Panc1 (cell line): ENCODE measurements at regions not wholly inside any gene's neighbourhood (a gene's known extent, or its start where the extent isn't known, plus 50 kb on each side); places are given as distances from the start of the nearest gene placed in this dataset.

Experiments
- ATAC-seq: fragments of 200-7000 bp; cut with Tn5 transposase; 2 replicates; pipeline ENCODE4 v1.9.1; 2020; ENCODE audit warnings: mild to moderate bottlenecking, moderate library complexity
- BruUV-seq: library from RNA; stranded (reverse); fragments of 400-500 nt; replicated peaks from 2 replicates; lab custom pipeline; 2021; lab: Mats Ljungman, UMichigan
- CTCF ChIA-PET: fragments of 300-600 bp; sonication (Branson Sonifier 250); formaldehyde crosslinking; loops from one replicate; lab custom pipeline; 2022; ENCODE audit warnings: antibody characterized with exemption; lab: Charles Lee
- POLR2A ChIA-PET: fragments of 300-600 bp; sonication (Branson Sonifier 250); formaldehyde crosslinking; loops from one replicate; lab custom pipeline; 2022; ENCODE audit warnings: antibody characterized with exemption; lab: Charles Lee
- DNase-seq: peaks from one replicate; pipeline ENCODE4 v3.0.0-alpha.2; 2010; ENCODE audit warnings: low read depth, low spot score
- H3K27ac ChIP-seq: 2 replicates; pipeline ENCODE4 v1.5.1; 2011; ENCODE audit warnings: mild to moderate bottlenecking, low read length, inconsistent platforms
- H3K27me3 ChIP-seq: fragments of 200-500 bp; sonication (Bioruptor generic); 2 replicates; pipeline ENCODE4 v1.6.0; 2014; ENCODE audit warnings: low read length, inconsistent platforms; ENCODE audit not compliant: control insufficient read depth, insufficient read depth
- H3K36me3 ChIP-seq: fragments of 200-500 bp; sonication (Bioruptor generic); 2 replicates; pipeline ENCODE4 v1.5.1; 2014; ENCODE audit warnings: inconsistent platforms, mild to moderate bottlenecking, low read length, moderate library complexity; ENCODE audit not compliant: control insufficient read depth, insufficient read depth
- H3K4me1 ChIP-seq: 2 replicates; pipeline ENCODE4 v1.5.1; 2011; ENCODE audit warnings: inconsistent platforms, mild to moderate bottlenecking, low read length, moderate library complexity; ENCODE audit not compliant: control insufficient read depth, insufficient read depth
- H3K4me3 ChIP-seq, 2 experiments: 2 replicates each; pipeline ENCODE4 v1.5.1; 2011 to 2012; ENCODE audit warnings: low read depth in 2 of 2, low read length in 2 of 2, mild to moderate bottlenecking in 2 of 2, inconsistent platforms in 1 of 2, moderate library complexity in 1 of 2
- H3K9me3 ChIP-seq: fragments of 200-500 bp; sonication (Bioruptor generic); 2 replicates; pipeline ENCODE4 v1.5.1; 2014; ENCODE audit warnings: low read depth, mild to moderate bottlenecking, inconsistent platforms, low read length, moderate library complexity; ENCODE audit not compliant: control insufficient read depth, insufficient read depth
- CTCF ChIP-seq: fragments of 450-650 bp; IDR thresholded peaks from 2 replicates; pipeline ENCODE4 v1.5.1; 2017; ENCODE audit warnings: mild to moderate bottlenecking
- POLR2AphosphoS5 ChIP-seq: IDR thresholded peaks from 2 replicates; pipeline ENCODE4 v1.6.1; 2012; ENCODE audit warnings: mild to moderate bottlenecking, low read depth, low read length, moderate library complexity
- REST ChIP-seq, 2 experiments: IDR thresholded peaks; 2 replicates each; pipeline ENCODE4 v1.6.1; 2011 to 2012; ENCODE audit warnings: low read depth in 2 of 2, control low read depth in 1 of 2, low read length in 1 of 2, mild to moderate bottlenecking in 1 of 2, moderate library complexity in 1 of 2; ENCODE audit not compliant: insufficient read depth in 1 of 2
- SIN3A ChIP-seq: IDR thresholded peaks from 2 replicates; pipeline ENCODE4 v1.6.1; 2012; ENCODE audit warnings: low read depth, mild to moderate bottlenecking, low read length, moderate library complexity, borderline replicate concordance; ENCODE audit not compliant: insufficient read depth
- TCF7L2 ChIP-seq: IDR thresholded peaks from 2 replicates; pipeline ENCODE4 v1.6.1; 2011; ENCODE audit warnings: mild to moderate bottlenecking, low read depth, low read length, inconsistent platforms
- in situ Hi-C: cut with HindIII; loops from 2 replicates; pipeline ENCODE4 v1.10.0; 2016; ENCODE audit warnings: low sequenced_read_pairs, low pct_unique_long_range_greater_than_20kb
- intact Hi-C: fragments of 100-400 bp; cut with micrococcal nuclease; formaldehyde crosslinking; loops from one replicate; pipeline ENCODE4 v1.10.0; 2022; ENCODE audit not compliant: unreplicated experiment

GRCh38 chr5:40413743-40414142 is 266.0 kb upstream of the PTGER4 start:
- Histone ChIP-seq H3K9me3 (no peaks in the 10 kb centered on the region), H3K4me3 (no peak overlapping the region), H3K4me1 (no peaks in the 10 kb centered on the region), H3K27ac (no peak overlapping the region), H3K36me3 (no peaks in the 10 kb centered on the region), H3K27me3 (no peaks in the 10 kb centered on the region)
- in situ Hi-C loops: no loop called here
- TF ChIP-seq POLR2AphosphoS5 (no peak), CTCF (no peak), SIN3A (no peak), TCF7L2 (no peak), REST (IDR thresholded peaks at IDR 0.05; ENCODE audit: insufficient read depth in 1 of 2, low read depth in 2 of 2, low read length in 1 of 2) (no peak)
- DNase-seq (no peak), ATAC-seq (no peak)
- CTCF ChIA-PET: no interaction called here
- POLR2A ChIA-PET: no interaction called here
- no TSS peak for BruUV-seq
- intact Hi-C loops: no loop called here

GRCh38 chr5:40412771-40413170 is 266.9 kb upstream of the PTGER4 start:
- POLR2A ChIA-PET: no interaction called here
- DNase-seq: no peak
- Histone ChIP-seq H3K4me3 (no peak overlapping the region), H3K27me3 (no peaks in the 10 kb centered on the region), H3K4me1 (no peaks in the 10 kb centered on the region), H3K27ac (no peak overlapping the region), H3K36me3 (no peaks in the 10 kb centered on the region), H3K9me3 (no peaks in the 10 kb centered on the region)
- no peak for ATAC-seq
- TF ChIP-seq POLR2AphosphoS5 (no peak), SIN3A (no peak), REST (IDR thresholded peaks at IDR 0.05; ENCODE audit: insufficient read depth in 1 of 2, low read depth in 2 of 2, low read length in 1 of 2) (no peak), TCF7L2 (no peak), CTCF (no peak)
- intact Hi-C loops: no loop called here
- BruUV-seq: no TSS peak
- CTCF ChIA-PET: no interaction called here
- in situ Hi-C loops: no loop called here
